SJSA1 (cell line): ENCODE measurements at regions not wholly inside any gene's neighbourhood (a gene's known extent, or its start where the extent isn't known, plus 50 kb on each side); places are given as distances from the start of the nearest gene placed in this dataset.

ENCODE experiments used
- DNase-seq, 2 experiments: peaks; one replicate each; pipeline ENCODE4 v3.0.0-alpha.2; 2015 to 2020; ENCODE audit warnings: low spot score in 2 of 2, low read depth in 1 of 2
- H3K27ac ChIP-seq: fragments of 250-450 bp; sonication (Bioruptor Pico); 2 replicates; pipeline ENCODE4 v1.5.1; 2020; ENCODE audit warnings: mild to moderate bottlenecking, moderate library complexity
- H3K27me3 ChIP-seq: fragments of 250-450 bp; sonication (Bioruptor Pico); replicated peaks from 2 replicates; pipeline ENCODE4 v1.5.1; 2020; ENCODE audit warnings: mild to moderate bottlenecking, moderate library complexity
- H3K36me3 ChIP-seq: fragments of 250-450 bp; sonication (Bioruptor Pico); 2 replicates; pipeline ENCODE4 v1.5.1; 2020; ENCODE audit warnings: mild to moderate bottlenecking
- H3K4me1 ChIP-seq: fragments of 250-450 bp; sonication (Bioruptor Pico); replicated peaks from 2 replicates; pipeline ENCODE4 v1.6.1; 2021; ENCODE audit warnings: mild to moderate bottlenecking
- H3K4me3 ChIP-seq: fragments of 250-450 bp; sonication (Bioruptor Pico); 2 replicates; pipeline ENCODE4 v1.5.1; 2020; ENCODE audit warnings: mild to moderate bottlenecking
- H3K9me3 ChIP-seq: fragments of 250-450 bp; sonication (Bioruptor Pico); replicated peaks from 2 replicates; pipeline ENCODE4 v1.5.1; 2020; ENCODE audit warnings: mild to moderate bottlenecking

GRCh38 chr14:106811162-106811561 is 1284.8 kb downstream of the TMEM121 start:
- no peaks in the 10 kb centered on the region for H3K36me3 ChIP-seq
- H3K27ac ChIP-seq, result no peak overlapping the region
- no peak for DNase-seq

GRCh38 chr14:106812788-106813476 is 1286.5 kb downstream of the TMEM121 start:
- Histone ChIP-seq H3K9me3 (no peaks in the 10 kb centered on the region), H3K27me3 (no peaks in the 10 kb centered on the region)

More at GRCh38 chr14:106811162-106811561, 1284.8 kb downstream of the TMEM121 start:
- Histone ChIP-seq H3K4me1 (no peaks in the 10 kb centered on the region), H3K27me3 (no peaks in the 10 kb centered on the region), H3K9me3 (no peaks in the 10 kb centered on the region), H3K4me3 (no peak overlapping the region)

GRCh38 chr14:106813477-106813823 is 1287.1 kb downstream of the TMEM121 start:
- Histone ChIP-seq H3K27ac (no peak overlapping the region), H3K9me3 (no peaks in the 10 kb centered on the region), H3K4me1 (no peaks in the 10 kb centered on the region), H3K27me3 (no peaks in the 10 kb centered on the region), H3K36me3 (no peaks in the 10 kb centered on the region), H3K4me3 (no peak overlapping the region)
- no peak for DNase-seq

More at GRCh38 chr14:106812788-106813476, 1286.5 kb downstream of the TMEM121 start:
- H3K36me3 ChIP-seq, result no peaks in the 10 kb centered on the region
- H3K4me1 ChIP-seq, result no peaks in the 10 kb centered on the region
- H3K27ac ChIP-seq, result no peak overlapping the region
- no peak overlapping the region for H3K4me3 ChIP-seq
- no peak for DNase-seq

GRCh38 chr14:106820119-106820518 is 1293.7 kb downstream of the TMEM121 start:
- H3K27me3 ChIP-seq, result no peaks in the 10 kb centered on the region
- DNase-seq, result no peak
- H3K4me3 ChIP-seq, result no peak overlapping the region
- H3K4me1 ChIP-seq, result no peaks in the 10 kb centered on the region
- H3K36me3 ChIP-seq, result no peaks in the 10 kb centered on the region
- H3K27ac ChIP-seq, result no peak overlapping the region
- no peaks in the 10 kb centered on the region for H3K9me3 ChIP-seq

- Histone ChIP-seq H3K27ac (no peak overlapping the region), H3K27me3 (no peaks in the 10 kb centered on the region), H3K4me1 (no peaks in the 10 kb centered on the region), H3K9me3 (no peaks in the 10 kb centered on the region), H3K4me3 (no peak overlapping the region), H3K36me3 (no peaks in the 10 kb centered on the region)
- DNase-seq, result no peak
Measured at GRCh38 chr14:106821119-106821518, 1294.7 kb downstream of the TMEM121 start.

- DNase-seq, result no peak
- H3K4me3 ChIP-seq, result no peak overlapping the region
- no peaks in the 10 kb centered on the region for H3K4me1 ChIP-seq
- H3K27ac ChIP-seq, result no peak overlapping the region
- no peaks in the 10 kb centered on the region for H3K36me3 ChIP-seq
- no peaks in the 10 kb centered on the region for H3K27me3 ChIP-seq
- no peaks in the 10 kb centered on the region for H3K9me3 ChIP-seq
Measured at GRCh38 chr14:106822905-106823304, 1296.5 kb downstream of the TMEM121 start.

- Histone ChIP-seq H3K27me3 (no peaks in the 10 kb centered on the region), H3K9me3 (no peaks in the 10 kb centered on the region), H3K27ac (no peak overlapping the region), H3K4me3 (no peak overlapping the region), H3K4me1 (no peaks in the 10 kb centered on the region), H3K36me3 (no peaks in the 10 kb centered on the region)
- no peak for DNase-seq
Measured at GRCh38 chr14:106823552-106823951, 1297.2 kb downstream of the TMEM121 start.

GRCh38 chr14:106826833-106827369 is 1300.5 kb downstream of the TMEM121 start:
- Histone ChIP-seq H3K27me3 (no peaks in the 10 kb centered on the region), H3K4me3 (no peak overlapping the region), H3K36me3 (no peaks in the 10 kb centered on the region), H3K27ac (no peak overlapping the region), H3K4me1 (no peaks in the 10 kb centered on the region), H3K9me3 (no peaks in the 10 kb centered on the region)
- no peak for DNase-seq

GRCh38 chr14:106831322-106831720 is 1304.9 kb downstream of the TMEM121 start:
- Histone ChIP-seq H3K27ac (no peak overlapping the region), H3K36me3 (no peaks in the 10 kb centered on the region), H3K27me3 (no peaks in the 10 kb centered on the region), H3K4me1 (no peaks in the 10 kb centered on the region), H3K4me3 (no peak overlapping the region), H3K9me3 (no peaks in the 10 kb centered on the region)
- no peak for DNase-seq

GRCh38 chr14:106837870-106838269 is 1311.5 kb downstream of the TMEM121 start:
- H3K9me3 ChIP-seq, result no peaks in the 10 kb centered on the region
- no peak overlapping the region for H3K27ac ChIP-seq
- H3K4me1 ChIP-seq, result no peaks in the 10 kb centered on the region
- no peak overlapping the region for H3K4me3 ChIP-seq
- H3K36me3 ChIP-seq, result no peaks in the 10 kb centered on the region
- no peaks in the 10 kb centered on the region for H3K27me3 ChIP-seq
- no peak for DNase-seq

- Histone ChIP-seq H3K27ac (no peak overlapping the region), H3K27me3 (no peaks in the 10 kb centered on the region), H3K36me3 (no peaks in the 10 kb centered on the region), H3K9me3 (no peaks in the 10 kb centered on the region), H3K4me1 (no peaks in the 10 kb centered on the region; the same call in 1 of the 2 replicates), H3K4me3 (no peak overlapping the region)
- DNase-seq, result no peak
Measured at GRCh38 chr14:106838991-106839769, 1312.8 kb downstream of the TMEM121 start.

- Histone ChIP-seq H3K36me3 (no peaks in the 10 kb centered on the region), H3K4me3 (no peak overlapping the region), H3K9me3 (no peaks in the 10 kb centered on the region), H3K27ac (no peak overlapping the region), H3K4me1 (peaks cover 6% of the 10 kb centered on the region), H3K27me3 (no peaks in the 10 kb centered on the region)
- no peak for DNase-seq
Measured at GRCh38 chr14:106840258-106840657, 1313.9 kb downstream of the TMEM121 start.

GRCh38 chr14:106840991-106841390 is 1314.6 kb downstream of the TMEM121 start:
- Histone ChIP-seq H3K9me3 (no peaks in the 10 kb centered on the region), H3K27ac (no peak overlapping the region), H3K4me1 (peaks cover 11% of the 10 kb centered on the region), H3K27me3 (no peaks in the 10 kb centered on the region), H3K36me3 (no peaks in the 10 kb centered on the region), H3K4me3 (no peak overlapping the region)
- no peak for DNase-seq

- H3K27me3 ChIP-seq, result no peaks in the 10 kb centered on the region
- H3K27ac ChIP-seq, result no peak overlapping the region
- H3K36me3 ChIP-seq, result no peaks in the 10 kb centered on the region
- H3K9me3 ChIP-seq, result no peaks in the 10 kb centered on the region
- no peak for DNase-seq
- peaks cover 11% of the 10 kb centered on the region for H3K4me1 ChIP-seq
- no peak overlapping the region for H3K4me3 ChIP-seq
Measured at GRCh38 chr14:106841701-106842100, 1315.3 kb downstream of the TMEM121 start.
